ENCODE measurements at regions not wholly inside any gene's neighbourhood (a gene's known extent, or its start where the extent isn't known, plus 50 kb on each side); places are given as distances from the start of the nearest gene placed in this dataset.

DNA sequence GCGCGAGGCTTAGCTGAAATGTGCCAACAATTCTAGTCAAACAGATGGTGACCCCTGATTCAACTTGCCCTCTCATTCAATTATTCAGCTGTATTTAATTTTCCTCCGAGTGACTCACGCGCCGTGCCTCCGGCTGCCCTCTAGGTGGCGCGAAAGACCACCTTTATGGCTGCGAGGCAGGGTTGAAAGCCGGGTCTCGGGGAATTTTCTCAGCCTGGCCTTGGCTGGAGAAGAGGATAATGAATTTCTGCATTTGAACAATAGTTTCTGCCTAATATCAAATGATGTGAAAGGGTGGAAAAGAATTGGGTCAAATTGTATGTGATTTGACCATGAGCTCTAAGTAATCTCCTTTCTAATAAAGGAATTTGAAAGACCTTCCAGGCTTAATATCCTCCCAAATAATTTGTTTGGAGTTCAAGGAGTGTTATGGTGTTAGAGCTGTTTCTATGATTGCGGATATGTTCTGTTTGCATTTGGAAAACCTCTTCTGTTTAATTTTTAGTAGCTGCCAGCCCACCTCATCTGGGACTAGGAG, 310.9 kb downstream of the ZNF536 start (continued):
- TF ChIP-seq SAP30 (IDR thresholded peaks at IDR 0.05; ENCODE audit: insufficient read depth, insufficient replicate concordance, low read length) (no peak), RNF2 (IDR thresholded peaks at IDR 0.05; ENCODE audit: borderline replicate concordance, low read depth, low read length, missing control alignments, poor library complexity, severe bottlenecking) (no peak), HDAC2 (IDR thresholded peaks at IDR 0.05; ENCODE audit: borderline replicate concordance in 1 of 2, low read depth in 2 of 2, low read length in 2 of 2) (no peak), ZNF274 (IDR thresholded peaks at IDR 0.05; ENCODE audit: borderline replicate concordance, extremely low read depth, low read length) (no peak), TEAD4 (IDR thresholded peaks at IDR 0.05; ENCODE audit: low read depth, low read length) (no peak), YY1 (IDR thresholded peaks at IDR 0.05; ENCODE audit: low read depth, low read length) (no peak)
- TF ChIP-seq, protein P1, sequence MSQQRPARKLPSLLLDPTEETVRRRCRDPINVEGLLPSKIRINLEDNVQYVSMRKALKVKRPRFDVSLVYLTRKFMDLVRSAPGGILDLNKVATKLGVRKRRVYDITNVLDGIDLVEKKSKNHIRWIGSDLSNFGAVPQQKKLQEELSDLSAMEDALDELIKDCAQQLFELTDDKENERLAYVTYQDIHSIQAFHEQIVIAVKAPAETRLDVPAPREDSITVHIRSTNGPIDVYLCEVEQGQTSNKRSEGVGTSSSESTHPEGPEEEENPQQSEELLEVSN (IDR thresholded peaks at IDR 0.05): no peak
